Ishikawa (cell line): ENCODE measurements at regions not wholly inside any gene's neighbourhood (a gene's known extent, or its start where the extent isn't known, plus 50 kb on each side); places are given as distances from the start of the nearest gene placed in this dataset.

ENCODE experiments used
- CEBPB ChIP-seq: IDR thresholded peaks from 2 replicates; pipeline ENCODE4 v1.6.1; 2012
- EP300 ChIP-seq: IDR thresholded peaks from 2 replicates; pipeline ENCODE4 v1.6.1; 2012; ENCODE audit warnings: borderline replicate concordance
- FOXM1 ChIP-seq: IDR thresholded peaks from 2 replicates; pipeline ENCODE4 v1.6.1; 2012; ENCODE audit warnings: low read depth, borderline replicate concordance
- NFIC ChIP-seq: IDR thresholded peaks from 2 replicates; pipeline ENCODE4 v1.6.1; 2012
- RAD21 ChIP-seq: IDR thresholded peaks from 2 replicates; pipeline ENCODE4 v1.6.1; 2012; ENCODE audit warnings: low read depth
- TCF12 ChIP-seq: IDR thresholded peaks from 2 replicates; pipeline ENCODE4 v1.6.1; 2012; ENCODE audit warnings: low read depth
- ZBTB7A ChIP-seq: IDR thresholded peaks from 2 replicates; pipeline ENCODE4 v1.6.1; 2012; ENCODE audit warnings: low read depth
- TF ChIP-seq, protein P1 (sequence below): IDR thresholded peaks from 2 replicates; pipeline ENCODE4 v1.6.1; 2012; ENCODE audit warnings: low read depth, mild to moderate bottlenecking
- TF ChIP-seq, protein P2 (sequence below): IDR thresholded peaks from 2 replicates; pipeline ENCODE4 v1.6.1; 2012

DNA sequence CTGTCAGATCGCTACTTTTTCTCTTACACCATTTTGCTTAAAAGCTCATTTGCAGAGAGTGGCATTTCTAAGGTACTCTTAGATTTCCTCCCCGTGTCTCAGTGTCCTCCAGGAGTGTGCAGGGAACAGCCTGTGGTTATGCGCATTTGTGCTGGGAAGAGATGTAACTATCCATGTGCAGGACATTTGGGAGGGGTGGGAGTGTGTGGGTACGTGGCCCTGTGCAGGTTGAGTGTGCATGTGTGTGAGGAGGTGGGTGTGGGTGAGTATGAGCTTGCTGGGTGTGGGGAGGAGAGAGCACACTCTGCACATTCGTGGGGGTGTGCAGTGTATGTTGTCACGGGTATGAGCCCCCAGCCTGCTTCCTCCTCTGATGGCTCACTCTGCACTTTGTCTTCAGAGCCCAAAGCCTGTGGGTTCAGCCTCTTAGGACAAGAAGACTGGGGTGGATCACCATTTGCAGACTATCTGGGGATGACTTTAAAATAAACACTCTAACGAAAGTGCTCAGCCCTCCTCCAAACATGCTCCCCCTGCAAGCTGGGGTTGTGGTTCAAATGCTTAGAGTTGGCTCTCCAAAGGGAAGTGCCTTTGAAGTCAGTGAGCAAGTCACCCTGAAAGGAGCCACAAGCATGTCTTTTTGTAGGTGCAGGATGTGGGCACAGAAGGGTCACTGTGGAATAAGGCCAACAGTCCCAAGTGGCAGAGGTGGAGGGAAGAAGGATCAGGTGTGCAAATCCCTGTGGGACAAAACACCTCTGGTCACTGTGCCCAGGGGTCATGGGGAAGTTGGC is 295.4 kb downstream of the RRAGC start:
- TF ChIP-seq NFIC (no peak), EP300 (no peak), ZBTB7A (no peak), RAD21 (no peak), CEBPB (no peak), TCF12 (no peak), FOXM1 (no peak)
- TF ChIP-seq, protein P1, sequence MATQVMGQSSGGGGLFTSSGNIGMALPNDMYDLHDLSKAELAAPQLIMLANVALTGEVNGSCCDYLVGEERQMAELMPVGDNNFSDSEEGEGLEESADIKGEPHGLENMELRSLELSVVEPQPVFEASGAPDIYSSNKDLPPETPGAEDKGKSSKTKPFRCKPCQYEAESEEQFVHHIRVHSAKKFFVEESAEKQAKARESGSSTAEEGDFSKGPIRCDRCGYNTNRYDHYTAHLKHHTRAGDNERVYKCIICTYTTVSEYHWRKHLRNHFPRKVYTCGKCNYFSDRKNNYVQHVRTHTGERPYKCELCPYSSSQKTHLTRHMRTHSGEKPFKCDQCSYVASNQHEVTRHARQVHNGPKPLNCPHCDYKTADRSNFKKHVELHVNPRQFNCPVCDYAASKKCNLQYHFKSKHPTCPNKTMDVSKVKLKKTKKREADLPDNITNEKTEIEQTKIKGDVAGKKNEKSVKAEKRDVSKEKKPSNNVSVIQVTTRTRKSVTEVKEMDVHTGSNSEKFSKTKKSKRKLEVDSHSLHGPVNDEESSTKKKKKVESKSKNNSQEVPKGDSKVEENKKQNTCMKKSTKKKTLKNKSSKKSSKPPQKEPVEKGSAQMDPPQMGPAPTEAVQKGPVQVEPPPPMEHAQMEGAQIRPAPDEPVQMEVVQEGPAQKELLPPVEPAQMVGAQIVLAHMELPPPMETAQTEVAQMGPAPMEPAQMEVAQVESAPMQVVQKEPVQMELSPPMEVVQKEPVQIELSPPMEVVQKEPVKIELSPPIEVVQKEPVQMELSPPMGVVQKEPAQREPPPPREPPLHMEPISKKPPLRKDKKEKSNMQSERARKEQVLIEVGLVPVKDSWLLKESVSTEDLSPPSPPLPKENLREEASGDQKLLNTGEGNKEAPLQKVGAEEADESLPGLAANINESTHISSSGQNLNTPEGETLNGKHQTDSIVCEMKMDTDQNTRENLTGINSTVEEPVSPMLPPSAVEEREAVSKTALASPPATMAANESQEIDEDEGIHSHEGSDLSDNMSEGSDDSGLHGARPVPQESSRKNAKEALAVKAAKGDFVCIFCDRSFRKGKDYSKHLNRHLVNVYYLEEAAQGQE, result no peak
- TF ChIP-seq, protein P2, sequence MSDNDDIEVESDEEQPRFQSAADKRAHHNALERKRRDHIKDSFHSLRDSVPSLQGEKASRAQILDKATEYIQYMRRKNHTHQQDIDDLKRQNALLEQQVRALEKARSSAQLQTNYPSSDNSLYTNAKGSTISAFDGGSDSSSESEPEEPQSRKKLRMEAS, result no peak
